ENCODE measurements at regions not wholly inside any gene's neighbourhood (a gene's known extent, or its start where the extent isn't known, plus 50 kb on each side); places are given as distances from the start of the nearest gene placed in this dataset.

GRCh38 chr15:47326410-47327333 lies 390.6 kb upstream of the SEMA6D start:
- DNase-seq: no peak
- no peaks in the 10 kb centered on the region for H3K36me3 ChIP-seq
- no peak overlapping the region for H3K27ac ChIP-seq
- no peak for TF ChIP-seq CTCF (IDR thresholded peaks at IDR 0.05; ENCODE audit: low read depth, low read length)
- H3K27me3 ChIP-seq (ENCODE audit: insufficient read depth, low read depth, severe bottlenecking): no peaks in the 10 kb centered on the region
- no peak overlapping the region for H3K4me3 ChIP-seq (ENCODE audit: low read depth, low read length)
- H3K9me3 ChIP-seq (ENCODE audit: severe bottlenecking): no peaks in the 10 kb centered on the region

- no peaks in the 10 kb centered on the region for H3K36me3 ChIP-seq
- H3K4me3 ChIP-seq (ENCODE audit: low read depth, low read length): peak overlapping the region; percentile 22
- H3K27ac ChIP-seq: no peak overlapping the region
- DNase-seq: no peak
- no peaks in the 10 kb centered on the region for H3K9me3 ChIP-seq (ENCODE audit: severe bottlenecking)
- TF ChIP-seq CTCF (IDR thresholded peaks at IDR 0.05; ENCODE audit: low read depth, low read length): no peak
- no peaks in the 10 kb centered on the region for H3K27me3 ChIP-seq (ENCODE audit: insufficient read depth, low read depth, severe bottlenecking)
Measured at GRCh38 chr15:47331829-47332393, 385.4 kb upstream of the SEMA6D start.

- Histone ChIP-seq H3K27me3 (ENCODE audit: insufficient read depth, low read depth, severe bottlenecking) (no peaks in the 10 kb centered on the region), H3K36me3 (no peaks in the 10 kb centered on the region)
- TF ChIP-seq CTCF (IDR thresholded peaks at IDR 0.05; ENCODE audit: low read depth, low read length): no peak
Measured at GRCh38 chr15:47332481-47332880, 384.8 kb upstream of the SEMA6D start.

GRCh38 chr15:47333734-47334133 lies 383.6 kb upstream of the SEMA6D start:
- H3K27ac ChIP-seq: no peak overlapping the region
- H3K27me3 ChIP-seq (ENCODE audit: insufficient read depth, low read depth, severe bottlenecking): no peaks in the 10 kb centered on the region
- no peaks in the 10 kb centered on the region for H3K36me3 ChIP-seq
- no peaks in the 10 kb centered on the region for H3K9me3 ChIP-seq (ENCODE audit: severe bottlenecking)
- TF ChIP-seq CTCF (IDR thresholded peaks at IDR 0.05; ENCODE audit: low read depth, low read length): no peak
- DNase-seq: no peak
- H3K4me3 ChIP-seq (ENCODE audit: low read depth, low read length): no peak overlapping the region

More at GRCh38 chr15:47332481-47332880, 384.8 kb upstream of the SEMA6D start:
- Histone ChIP-seq H3K9me3 (ENCODE audit: severe bottlenecking) (no peaks in the 10 kb centered on the region), H3K4me3 (ENCODE audit: low read depth, low read length) (no peak overlapping the region), H3K27ac (no peak overlapping the region)
- DNase-seq: peak; percentile 52

GRCh38 chr15:47334805-47335535 lies 382.3 kb upstream of the SEMA6D start:
- no peaks in the 10 kb centered on the region for H3K9me3 ChIP-seq (ENCODE audit: severe bottlenecking)
- H3K4me3 ChIP-seq (ENCODE audit: low read depth, low read length): no peak overlapping the region
- H3K36me3 ChIP-seq: no peaks in the 10 kb centered on the region
- no peaks in the 10 kb centered on the region for H3K27me3 ChIP-seq (ENCODE audit: insufficient read depth, low read depth, severe bottlenecking)
- DNase-seq: no peak
- no peak overlapping the region for H3K27ac ChIP-seq
- TF ChIP-seq CTCF (IDR thresholded peaks at IDR 0.05; ENCODE audit: low read depth, low read length): no peak

All from WERI-Rb-1 (cell line).